LHCN-M2 (cell line): ENCODE measurements at regions not wholly inside any gene's neighbourhood (a gene's known extent, or its start where the extent isn't known, plus 50 kb on each side); places are given as distances from the start of the nearest gene placed in this dataset.
"Not testable (repeated sequence)": the region's sequence is repeated elsewhere in the genome, so short reads cannot be mapped to it uniquely, and the experiment has no call there.

Experiments
- DNase-seq: peaks from one replicate; pipeline ENCODE4 v3.0.0-alpha.2; 2012; ENCODE audit warnings: low read depth

GRCh38 chr12:75807494-75807893, 224.1 kb downstream of the PHLDA1 start:
- DNase-seq = no peak

- DNase-seq = no peak
Observed at GRCh38 chr12:75805905-75806304, 225.7 kb downstream of the PHLDA1 start.

- DNase-seq = no peak
Observed at GRCh38 chr12:75805320-75805719, 226.3 kb downstream of the PHLDA1 start.

GRCh38 chr12:75798136-75798926, 233.2 kb downstream of the PHLDA1 start:
- no peak for DNase-seq

- no peak for DNase-seq
Observed at GRCh38 chr12:75795125-75795524, 236.5 kb downstream of the PHLDA1 start.

GRCh38 chr12:75792687-75793086, 238.9 kb downstream of the PHLDA1 start:
- DNase-seq = no peak

GRCh38 chr12:75790219-75790618, 241.4 kb downstream of the PHLDA1 start:
- DNase-seq = peak; percentile 70

GRCh38 chr12:75787146-75787545, 244.4 kb downstream of the PHLDA1 start:
- DNase-seq = not testable (repeated sequence)

GRCh38 chr12:75786070-75786469, 245.5 kb downstream of the PHLDA1 start:
- DNase-seq = no peak

GRCh38 chr12:75784591-75784990, 247.0 kb downstream of the PHLDA1 start:
- DNase-seq = peak; percentile 85

- no peak for DNase-seq
Observed at GRCh38 chr12:75783093-75783877, 248.3 kb downstream of the PHLDA1 start.

- no peak for DNase-seq
Observed at GRCh38 chr12:75782069-75782581, 249.5 kb downstream of the PHLDA1 start.

- DNase-seq = peak; percentile 91
Observed at GRCh38 chr12:75781532-75782046, 250.0 kb downstream of the PHLDA1 start.

- no peak for DNase-seq
Observed at GRCh38 chr12:75779891-75780496, 251.6 kb downstream of the PHLDA1 start.

GRCh38 chr12:75774261-75775052, 257.1 kb downstream of the PHLDA1 start:
- no peak for DNase-seq

GRCh38 chr12:75773377-75773776, 258.2 kb downstream of the PHLDA1 start:
- DNase-seq = no peak

- DNase-seq = no peak
Observed at GRCh38 chr12:75771023-75771422, 259.6 kb upstream of the KRR1 start.

- DNase-seq = no peak
Observed at GRCh38 chr12:75767957-75768356, 256.5 kb upstream of the KRR1 start.

- peak; percentile 93 for DNase-seq
Observed at GRCh38 chr12:75766263-75767160, 255.1 kb upstream of the KRR1 start.
